Endothelial cell (in vitro differentiated cells): ENCODE measurements at regions not wholly inside any gene's neighbourhood (a gene's known extent, or its start where the extent isn't known, plus 50 kb on each side); places are given as distances from the start of the nearest gene placed in this dataset.
"Not testable (repeated sequence)": the region's sequence is repeated elsewhere in the genome, so short reads cannot be mapped to it uniquely, and the experiment has no call there.

Source experiments
- DNase-seq: peaks from one replicate; pipeline ENCODE4 v3.0.0; 2021; ENCODE audit warnings: low spot score
- H3K27ac Mint-ChIP-seq: one replicate; pipeline ENCODE4 v1.8.0; 2021; ENCODE audit warnings: mixed read lengths, inconsistent platforms; ENCODE audit not compliant: unreplicated experiment
- H3K27me3 Mint-ChIP-seq: one replicate; pipeline ENCODE4 v1.8.0; 2021; ENCODE audit warnings: mild to moderate bottlenecking, moderate library complexity, mixed read lengths, inconsistent platforms; ENCODE audit not compliant: unreplicated experiment
- H3K36me3 Mint-ChIP-seq: one replicate; pipeline ENCODE4 v1.8.0; 2021; ENCODE audit warnings: mild to moderate bottlenecking, low read depth, mixed read lengths, inconsistent platforms; ENCODE audit not compliant: unreplicated experiment
- H3K4me1 Mint-ChIP-seq: one replicate; pipeline ENCODE4 v1.8.0; 2021; ENCODE audit warnings: mild to moderate bottlenecking, mixed read lengths, inconsistent platforms; ENCODE audit not compliant: unreplicated experiment
- H3K4me3 Mint-ChIP-seq: one replicate; pipeline ENCODE4 v1.8.0; 2021; ENCODE audit warnings: mild to moderate bottlenecking, mixed read lengths, inconsistent platforms; ENCODE audit not compliant: unreplicated experiment
- H3K9me3 Mint-ChIP-seq: one replicate; pipeline ENCODE4 v1.8.0; 2021; ENCODE audit warnings: mixed read lengths, inconsistent platforms; ENCODE audit not compliant: unreplicated experiment
- CTCF ChIP-seq: fragments of 200-600 bp; sonication (generic); IDR thresholded peaks from one replicate; pipeline ENCODE4 v1.5.0; 2021; ENCODE audit warnings: antibody characterized with exemption; ENCODE audit not compliant: unreplicated experiment

- Mint-ChIP-seq H3K27ac (no peak overlapping the region), H3K9me3 (no peaks in the 10 kb centered on the region), H3K36me3 (peaks cover 3% of the 10 kb centered on the region), H3K4me1 (no peaks in the 10 kb centered on the region), H3K27me3 (no peaks in the 10 kb centered on the region), H3K4me3 (no peak overlapping the region)
- no peak for TF ChIP-seq CTCF
- DNase-seq = no peak
Measured at GRCh38 chr2:193153576-193153975, 958.8 kb upstream of the TMEFF2 start.

- not testable (repeated sequence) for H3K27me3 Mint-ChIP-seq, H3K9me3 Mint-ChIP-seq, H3K36me3 Mint-ChIP-seq, DNase-seq, H3K27ac Mint-ChIP-seq, H3K4me1 Mint-ChIP-seq, H3K4me3 Mint-ChIP-seq
Measured at GRCh38 chr2:193142467-193142866, 947.7 kb upstream of the TMEFF2 start.

GRCh38 chr2:193141998-193142397 is 947.3 kb upstream of the TMEFF2 start:
- Mint-ChIP-seq H3K4me1 (no peaks in the 10 kb centered on the region), H3K9me3 (no peaks in the 10 kb centered on the region), H3K4me3 (no peak overlapping the region), H3K27me3 (no peaks in the 10 kb centered on the region), H3K27ac (no peak overlapping the region), H3K36me3 (no peaks in the 10 kb centered on the region)
- TF ChIP-seq CTCF = no peak
- DNase-seq = no peak

GRCh38 chr2:193140895-193141294 is 946.2 kb upstream of the TMEFF2 start:
- DNase-seq, H3K4me1 Mint-ChIP-seq, H3K27me3 Mint-ChIP-seq, H3K9me3 Mint-ChIP-seq, H3K4me3 Mint-ChIP-seq, H3K27ac Mint-ChIP-seq, H3K36me3 Mint-ChIP-seq: not testable (repeated sequence)

GRCh38 chr2:193124815-193125214 is 930.1 kb upstream of the TMEFF2 start:
- Mint-ChIP-seq H3K27me3 (no peaks in the 10 kb centered on the region), H3K4me3 (no peak overlapping the region), H3K36me3 (no peaks in the 10 kb centered on the region), H3K9me3 (no peaks in the 10 kb centered on the region), H3K27ac (no peak overlapping the region), H3K4me1 (peaks cover 4% of the 10 kb centered on the region)
- no peak for DNase-seq
- no peak for TF ChIP-seq CTCF

- no peak for DNase-seq
- H3K27ac Mint-ChIP-seq = peak overlapping the region; percentile 4
- no peak overlapping the region for H3K4me3 Mint-ChIP-seq
- H3K36me3 Mint-ChIP-seq = no peaks in the 10 kb centered on the region
- no peaks in the 10 kb centered on the region for H3K9me3 Mint-ChIP-seq
- TF ChIP-seq CTCF = no peak
- peaks cover 5% of the 10 kb centered on the region for H3K4me1 Mint-ChIP-seq
- no peaks in the 10 kb centered on the region for H3K27me3 Mint-ChIP-seq
Measured at GRCh38 chr2:193114827-193115226, 920.1 kb upstream of the TMEFF2 start.
